GM12875 (cell line): ENCODE measurements at regions not wholly inside any gene's neighbourhood (a gene's known extent, or its start where the extent isn't known, plus 50 kb on each side); places are given as distances from the start of the nearest gene placed in this dataset.

Experiments
- H3K4me3 ChIP-seq: one replicate; pipeline ENCODE4 v1.5.1; 2011; ENCODE audit warnings: low read depth, low read length, control low read depth
- TF ChIP-seq, protein P1 (sequence below): IDR thresholded peaks from 2 replicates; pipeline ENCODE4 v1.5.1; 2011; ENCODE audit warnings: low read depth, mild to moderate bottlenecking, control low read depth, inconsistent platforms, low read length, moderate library complexity, borderline replicate concordance; ENCODE audit not compliant: insufficient read depth

DNA sequence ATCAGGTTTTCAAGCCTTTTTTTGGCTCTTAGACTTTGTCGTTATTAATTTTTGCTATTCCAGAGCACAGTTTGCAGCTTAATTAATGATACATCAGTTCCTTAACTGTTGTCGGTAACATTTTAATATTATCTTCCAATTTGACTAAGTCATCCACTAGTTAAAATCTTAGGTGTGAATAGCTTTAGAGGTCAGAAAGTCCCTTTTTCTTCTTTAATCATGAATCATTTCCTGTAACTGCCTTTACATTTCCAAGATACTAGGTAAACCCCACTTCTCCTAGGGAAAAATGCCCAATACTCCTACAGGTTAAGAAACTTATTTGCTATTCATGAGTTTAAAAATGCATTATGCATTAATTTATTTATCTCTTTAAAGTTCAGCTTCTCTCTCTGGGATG is 260.9 kb upstream of the CFAP20DC start:
- H3K4me3 ChIP-seq = no peak overlapping the region
- TF ChIP-seq, protein P1, sequence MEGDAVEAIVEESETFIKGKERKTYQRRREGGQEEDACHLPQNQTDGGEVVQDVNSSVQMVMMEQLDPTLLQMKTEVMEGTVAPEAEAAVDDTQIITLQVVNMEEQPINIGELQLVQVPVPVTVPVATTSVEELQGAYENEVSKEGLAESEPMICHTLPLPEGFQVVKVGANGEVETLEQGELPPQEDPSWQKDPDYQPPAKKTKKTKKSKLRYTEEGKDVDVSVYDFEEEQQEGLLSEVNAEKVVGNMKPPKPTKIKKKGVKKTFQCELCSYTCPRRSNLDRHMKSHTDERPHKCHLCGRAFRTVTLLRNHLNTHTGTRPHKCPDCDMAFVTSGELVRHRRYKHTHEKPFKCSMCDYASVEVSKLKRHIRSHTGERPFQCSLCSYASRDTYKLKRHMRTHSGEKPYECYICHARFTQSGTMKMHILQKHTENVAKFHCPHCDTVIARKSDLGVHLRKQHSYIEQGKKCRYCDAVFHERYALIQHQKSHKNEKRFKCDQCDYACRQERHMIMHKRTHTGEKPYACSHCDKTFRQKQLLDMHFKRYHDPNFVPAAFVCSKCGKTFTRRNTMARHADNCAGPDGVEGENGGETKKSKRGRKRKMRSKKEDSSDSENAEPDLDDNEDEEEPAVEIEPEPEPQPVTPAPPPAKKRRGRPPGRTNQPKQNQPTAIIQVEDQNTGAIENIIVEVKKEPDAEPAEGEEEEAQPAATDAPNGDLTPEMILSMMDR = no peak

DNA sequence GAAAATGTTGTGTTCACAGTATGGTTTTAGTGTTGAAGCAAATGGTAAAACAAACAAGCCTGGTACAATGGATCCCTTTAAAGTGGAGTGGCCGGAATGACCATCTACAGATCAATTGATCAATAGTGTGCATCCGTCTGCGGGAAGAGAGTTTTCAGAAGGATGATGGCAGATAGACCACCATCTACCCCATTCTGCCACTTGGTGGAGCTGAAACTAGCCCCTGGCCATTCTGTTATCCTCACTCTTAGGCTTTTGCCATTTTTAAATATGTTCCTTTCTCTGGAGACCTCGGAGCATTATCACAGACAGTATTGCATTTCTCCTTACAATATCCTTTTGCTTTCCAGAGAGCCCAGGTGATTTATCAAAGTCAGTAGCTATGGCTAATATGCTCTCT is 258.9 kb upstream of the CFAP20DC start:
- TF ChIP-seq, protein P1 = peak; percentile 9; the same call in 1 of the 2 replicates
- no peak overlapping the region for H3K4me3 ChIP-seq

DNA sequence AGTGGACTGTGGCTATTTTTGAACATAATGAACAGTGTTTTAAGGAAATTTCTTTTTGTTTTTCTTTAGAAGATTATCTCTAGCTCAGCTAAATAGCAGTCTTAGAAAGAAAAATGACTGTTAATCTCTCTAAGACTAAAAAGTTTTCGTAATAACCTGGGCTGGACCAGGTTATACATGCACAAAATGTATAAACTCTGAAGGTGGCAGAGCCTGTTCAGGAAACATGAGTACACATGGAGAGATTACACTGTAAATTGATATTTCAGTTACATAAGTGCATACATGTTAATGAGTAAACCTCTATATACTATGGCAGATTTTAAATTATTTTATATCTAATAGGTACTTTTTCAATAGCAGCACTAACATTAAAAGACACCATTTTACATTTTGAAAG is 258.2 kb upstream of the CFAP20DC start:
- TF ChIP-seq, protein P1 = no peak
- H3K4me3 ChIP-seq = no peak overlapping the region

DNA sequence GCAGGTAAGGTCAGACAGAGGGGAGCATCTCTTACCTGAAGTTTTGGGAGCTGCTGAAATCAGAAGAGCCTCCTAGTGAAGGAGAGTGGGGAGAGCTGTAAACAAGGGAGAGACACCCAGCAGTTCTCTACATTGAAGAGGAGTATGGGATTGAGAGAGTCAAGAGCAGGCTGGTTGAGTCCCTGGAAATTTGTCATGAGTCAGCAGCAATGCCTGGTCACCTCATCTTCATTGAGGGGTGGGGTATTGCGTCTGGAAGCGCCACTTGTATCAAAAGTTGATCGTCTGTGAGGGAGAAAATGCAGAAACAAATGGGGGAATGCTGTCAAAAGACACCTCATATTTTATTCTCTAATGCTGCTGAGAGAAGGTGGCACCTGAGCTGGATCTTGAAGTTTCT is 256.6 kb upstream of the CFAP20DC start:
- no peak overlapping the region for H3K4me3 ChIP-seq
- TF ChIP-seq, protein P1 = no peak

DNA sequence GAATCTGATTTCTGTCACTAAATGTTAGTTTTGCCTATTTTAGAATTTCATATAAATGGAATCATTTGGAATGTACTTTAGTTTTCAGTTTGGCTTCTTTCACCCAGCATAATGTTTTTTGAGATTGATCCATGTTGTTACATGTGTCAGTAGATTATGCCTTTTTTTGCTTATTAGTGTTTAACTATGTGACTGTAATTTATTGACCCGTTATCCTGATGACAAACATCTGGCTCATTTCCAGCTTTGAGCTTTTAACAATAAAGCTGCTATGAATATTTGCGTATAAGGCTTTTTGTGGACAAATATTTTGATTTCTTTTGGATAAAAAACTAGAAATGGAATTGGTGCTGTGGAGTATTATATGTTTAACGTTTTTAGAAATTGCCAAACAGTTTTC is 254.5 kb upstream of the CFAP20DC start:
- no peak overlapping the region for H3K4me3 ChIP-seq
- TF ChIP-seq, protein P1 = no peak

DNA sequence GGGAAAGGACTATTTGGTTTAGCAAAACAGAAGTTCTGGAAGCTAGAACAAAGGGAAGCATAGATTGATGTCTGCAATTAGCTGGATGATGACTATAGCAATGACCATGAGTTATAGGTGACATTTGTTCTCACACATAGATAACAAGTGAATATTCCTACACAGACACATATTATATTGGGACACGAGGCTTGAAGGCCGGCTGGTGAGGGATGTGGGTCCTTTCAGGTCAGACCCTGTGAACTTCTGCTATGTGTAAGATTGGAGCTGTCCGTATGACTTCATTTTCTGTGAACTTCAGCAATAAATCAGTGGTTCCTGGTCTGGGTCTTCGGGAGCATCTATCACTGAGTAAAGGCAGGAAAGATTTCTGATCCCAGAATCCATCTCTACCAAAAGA is 253.6 kb upstream of the CFAP20DC start:
- no peak overlapping the region for H3K4me3 ChIP-seq
- TF ChIP-seq, protein P1 = no peak

DNA sequence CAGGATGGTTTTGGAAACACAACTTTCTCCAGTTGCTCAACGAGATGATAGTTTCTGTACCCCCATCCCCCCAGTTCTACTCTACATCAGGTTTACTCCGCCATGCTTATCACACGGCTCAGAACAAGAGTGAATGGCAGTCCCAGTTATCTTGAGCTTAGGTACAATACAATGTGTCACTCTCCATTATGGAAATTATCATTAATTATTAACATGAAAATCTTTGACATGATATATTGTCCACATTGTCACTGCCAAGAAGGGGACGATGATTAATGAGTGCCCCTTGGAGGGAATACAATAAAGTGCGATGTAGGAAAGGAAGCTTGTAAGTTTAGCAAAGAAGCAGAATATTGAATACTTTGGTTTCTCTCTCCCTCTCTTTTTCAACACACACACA is 252.6 kb upstream of the CFAP20DC start:
- TF ChIP-seq, protein P1 = no peak
- no peak overlapping the region for H3K4me3 ChIP-seq
